D721Med (cell line): ENCODE measurements at regions not wholly inside any gene's neighbourhood (a gene's known extent, or its start where the extent isn't known, plus 50 kb on each side); places are given as distances from the start of the nearest gene placed in this dataset.
"Not testable (repeated sequence)": the region's sequence is repeated elsewhere in the genome, so short reads cannot be mapped to it uniquely, and the experiment has no call there.

Experiments used
- DNase-seq: peaks from one replicate; pipeline ENCODE4 v3.0.0; 2011; ENCODE audit warnings: low spot score; ENCODE audit not compliant: insufficient read length
- FAIRE-seq: peaks from 2 replicates; lab custom pipeline; 2011; peaks lifted over from hg19 to GRCh38; lab: Jason Lieb, UNC
- CTCF ChIP-seq: IDR thresholded peaks from 2 replicates; pipeline ENCODE4 v1.5.1; 2012; ENCODE audit warnings: mild to moderate bottlenecking, control low read depth; ENCODE audit not compliant: insufficient read depth; ENCODE audit errors: missing control alignments

- FAIRE-seq (no peak), DNase-seq (no peak)
- TF ChIP-seq CTCF: no peak
Observed at GRCh38 chr2:224121406-224122067, 82.5 kb upstream of the SERPINE2 start.

GRCh38 chr2:224120986-224121385 is 81.9 kb upstream of the SERPINE2 start:
- DNase-seq (no peak), FAIRE-seq (no peak)
- TF ChIP-seq CTCF: no peak

- FAIRE-seq, DNase-seq: not testable (repeated sequence)
Observed at GRCh38 chr2:224119846-224120245, 80.8 kb upstream of the SERPINE2 start.

GRCh38 chr2:224114428-224114827 is 75.3 kb upstream of the SERPINE2 start:
- DNase-seq (no peak), FAIRE-seq (no peak)
- TF ChIP-seq CTCF: no peak

- not testable (repeated sequence) for DNase-seq, FAIRE-seq
Observed at GRCh38 chr2:224113930-224114329, 74.8 kb upstream of the SERPINE2 start.

GRCh38 chr2:224111576-224111975 is 72.5 kb upstream of the SERPINE2 start:
- DNase-seq (no peak), FAIRE-seq (no peak)
- TF ChIP-seq CTCF: no peak

GRCh38 chr2:224110811-224111210 is 71.7 kb upstream of the SERPINE2 start:
- TF ChIP-seq CTCF: no peak
- FAIRE-seq (no peak), DNase-seq (no peak)

- DNase-seq: no peak
- FAIRE-seq: no peak
- TF ChIP-seq CTCF: no peak
Observed at GRCh38 chr2:224109751-224110150, 70.7 kb upstream of the SERPINE2 start.
